ENCODE measurements at regions not wholly inside any gene's neighbourhood (a gene's known extent, or its start where the extent isn't known, plus 50 kb on each side); places are given as distances from the start of the nearest gene placed in this dataset.
"Not testable (repeated sequence)": the region's sequence is repeated elsewhere in the genome, so short reads cannot be mapped to it uniquely, and the experiment has no call there.

- DNase-seq = no peak
Observed at GRCh38 chr3:103203441-103203840, 768.6 kb downstream of the ZPLD1 start.

DNA sequence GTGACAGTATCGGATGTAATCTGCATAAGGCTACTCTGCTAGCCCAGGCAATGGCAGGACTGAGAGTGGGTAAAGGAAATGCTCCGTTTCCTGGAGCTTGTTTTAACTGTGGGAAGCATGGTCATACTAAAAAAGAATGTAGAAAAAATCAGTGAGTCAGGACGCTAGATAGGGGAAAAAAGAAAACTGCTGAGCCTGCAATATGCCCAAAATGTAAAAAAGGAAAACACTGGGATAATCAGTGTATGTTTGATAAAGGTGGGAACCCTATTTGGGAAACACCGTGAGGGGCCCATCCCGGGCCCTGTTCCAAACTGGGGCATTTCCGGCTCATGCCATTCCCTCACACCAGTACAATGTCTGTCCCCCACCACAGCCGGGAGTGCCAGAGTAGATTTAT lies 775.8 kb downstream of the ZPLD1 start:
- no peak for DNase-seq

DNA sequence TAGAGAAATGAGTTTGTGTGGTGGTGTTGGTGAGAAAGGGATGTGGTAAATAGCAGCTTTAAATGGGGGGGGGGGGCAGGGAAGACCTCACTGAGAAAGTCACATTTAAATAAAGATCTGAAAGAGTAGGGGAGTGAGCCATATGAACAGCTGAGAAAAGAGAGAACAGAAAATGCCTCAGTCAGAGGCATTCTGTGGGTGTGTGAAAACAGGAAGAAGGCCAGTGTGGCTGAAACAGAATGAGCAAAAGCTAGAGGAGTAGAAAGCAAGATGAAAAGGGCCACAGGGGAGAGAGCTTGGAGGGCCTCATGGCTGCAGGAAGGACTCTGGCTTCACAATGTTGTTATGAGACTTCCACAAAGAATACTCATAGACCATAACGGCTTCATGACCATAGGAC lies 783.3 kb downstream of the ZPLD1 start:
- no peak for DNase-seq

DNA sequence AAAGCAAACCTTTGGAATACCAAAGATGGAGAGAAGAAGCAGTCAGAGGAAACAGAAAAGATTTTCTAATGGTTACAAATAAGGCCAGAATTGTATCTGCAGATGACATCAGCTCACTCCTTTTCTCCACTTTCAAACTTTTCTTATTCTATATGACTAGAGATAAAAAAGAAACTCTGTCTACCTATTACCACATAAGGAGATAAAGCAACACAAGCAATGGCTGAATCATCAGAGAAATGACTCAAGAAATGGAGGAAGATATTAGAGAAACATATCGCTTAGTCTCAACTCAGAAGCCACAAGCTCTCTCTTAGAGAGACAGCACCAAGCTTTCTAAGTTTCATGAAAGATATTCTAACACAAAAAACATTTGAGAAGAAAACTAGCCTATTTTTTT lies 784.0 kb downstream of the ZPLD1 start:
- DNase-seq = no peak

DNA sequence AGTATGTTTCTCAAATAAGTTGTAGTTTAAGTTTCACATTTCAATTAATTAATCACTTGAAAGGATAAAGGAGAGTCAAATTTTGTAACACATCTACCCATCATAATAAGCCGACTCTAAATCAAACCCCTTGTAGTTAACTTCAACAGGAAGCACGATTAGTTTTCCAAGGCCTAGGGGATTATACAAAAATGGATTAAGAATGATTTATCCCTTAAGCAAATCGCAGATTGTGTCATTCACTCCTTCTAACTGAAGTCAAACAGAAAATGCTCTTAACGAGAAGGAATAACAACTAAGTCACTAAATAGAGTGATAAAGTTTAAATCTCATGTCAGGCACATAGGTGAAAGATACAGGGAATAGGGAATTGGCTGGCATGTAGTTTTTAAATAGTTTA lies 792.8 kb downstream of the ZPLD1 start:
- DNase-seq = no peak

GRCh38 chr3:103247459-103247858 lies 812.6 kb downstream of the ZPLD1 start:
- no peak for DNase-seq

GRCh38 chr3:103254827-103255226 lies 820.0 kb downstream of the ZPLD1 start:
- DNase-seq = not testable (repeated sequence)

GRCh38 chr3:103269287-103269686 lies 834.5 kb downstream of the ZPLD1 start:
- no peak for DNase-seq

DNA sequence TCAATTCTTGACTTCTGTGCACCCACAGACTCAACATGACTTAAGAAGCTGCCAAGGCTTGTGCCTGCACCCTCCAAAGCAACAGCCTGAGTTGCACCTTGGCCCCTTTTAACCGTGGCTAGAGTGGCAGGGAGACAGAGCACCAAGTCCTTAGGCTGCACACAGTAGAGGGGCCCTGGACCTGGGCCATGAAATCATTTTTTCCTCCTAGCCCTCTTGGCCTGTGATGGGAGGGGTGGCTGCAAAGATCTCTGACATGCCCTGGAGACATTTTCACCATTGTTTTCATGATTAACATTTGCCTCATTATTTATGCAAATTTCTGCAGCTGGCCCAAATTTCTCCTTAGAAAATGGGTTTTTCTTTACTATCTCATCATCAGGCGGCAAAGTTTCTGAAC lies 836.8 kb downstream of the ZPLD1 start:
- DNase-seq = no peak

- DNase-seq = no peak
Observed at GRCh38 chr3:103295974-103296570, 861.3 kb downstream of the ZPLD1 start.

- DNase-seq = not testable (repeated sequence)
Observed at GRCh38 chr3:103297502-103297901, 862.7 kb downstream of the ZPLD1 start.

GRCh38 chr3:103306104-103306503 lies 871.3 kb downstream of the ZPLD1 start:
- no peak for DNase-seq

GRCh38 chr3:103308921-103309320 lies 874.1 kb downstream of the ZPLD1 start:
- DNase-seq = no peak

DNA sequence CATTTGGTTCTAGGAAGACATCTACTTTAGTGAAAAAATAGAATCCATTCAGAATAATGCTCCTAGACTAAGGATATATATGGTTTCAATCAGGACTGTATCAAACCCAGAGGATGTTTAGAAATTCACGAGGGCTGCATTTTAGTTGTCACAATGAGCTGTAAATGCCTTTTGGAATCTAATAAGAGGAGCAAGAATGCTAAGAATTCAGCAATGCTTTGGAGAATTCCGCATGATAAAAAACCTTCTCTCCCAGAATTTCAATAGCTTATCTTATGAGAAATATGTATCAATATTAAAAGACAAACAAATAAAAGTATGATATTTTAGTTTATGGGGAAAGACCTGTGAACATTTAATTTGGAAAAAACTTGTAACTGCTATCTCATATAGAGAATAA lies 885.1 kb downstream of the ZPLD1 start:
- no peak for DNase-seq

DNA sequence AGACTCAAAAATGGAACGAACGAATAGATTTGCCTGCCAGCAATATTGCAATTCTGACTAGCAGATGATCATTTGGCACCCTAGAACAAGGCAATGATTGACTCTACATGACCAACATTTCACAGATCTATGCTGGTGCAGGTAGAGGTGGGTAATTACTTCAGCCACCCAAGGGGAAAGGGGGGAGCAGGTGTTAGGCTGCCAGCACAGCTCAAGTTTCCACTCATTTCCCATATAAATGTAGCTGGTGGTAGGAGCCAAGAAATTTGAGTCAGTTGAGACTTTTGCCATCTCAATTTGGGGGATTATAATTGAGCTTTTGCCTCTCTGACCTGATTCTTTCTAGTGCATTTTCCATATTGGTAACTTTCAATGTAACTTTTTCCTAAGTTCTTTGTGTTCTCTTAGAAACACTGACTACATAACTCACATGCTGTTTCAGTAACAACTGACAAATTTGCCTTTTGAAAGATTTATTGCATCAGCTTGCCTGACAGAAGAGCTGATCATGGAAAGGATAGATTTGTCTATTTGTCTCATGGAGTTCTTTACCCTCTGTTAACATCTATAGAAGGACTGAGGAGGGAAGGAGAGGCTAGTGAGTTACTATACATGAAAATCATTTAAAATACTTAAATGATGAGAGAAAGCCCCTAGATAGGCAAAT lies 902.5 kb downstream of the ZPLD1 start:
- no peak for DNase-seq

- DNase-seq = no peak
Observed at GRCh38 chr3:103341078-103341606, 906.3 kb downstream of the ZPLD1 start.

- DNase-seq = no peak
Observed at GRCh38 chr3:103342205-103342731, 907.5 kb downstream of the ZPLD1 start.

DNA sequence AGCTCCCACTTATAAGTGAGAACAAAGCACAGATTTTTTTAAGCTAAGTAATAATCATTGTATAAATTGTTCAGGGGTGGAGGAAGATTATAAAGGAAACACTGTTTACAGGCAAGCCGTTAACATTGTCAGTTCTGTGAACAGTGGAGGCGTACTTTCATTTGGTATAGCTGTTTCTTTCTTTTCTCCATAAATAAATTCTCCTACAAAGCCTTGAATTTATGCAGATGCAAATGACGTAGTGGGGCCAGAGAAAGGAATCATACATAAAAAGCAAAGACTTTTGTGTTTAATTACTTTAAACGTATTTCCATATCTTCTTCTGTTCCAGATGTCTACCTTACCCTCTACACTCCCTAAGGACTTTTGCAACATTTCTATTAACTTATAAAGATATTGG lies 914.9 kb downstream of the ZPLD1 start:
- DNase-seq = no peak

DNA sequence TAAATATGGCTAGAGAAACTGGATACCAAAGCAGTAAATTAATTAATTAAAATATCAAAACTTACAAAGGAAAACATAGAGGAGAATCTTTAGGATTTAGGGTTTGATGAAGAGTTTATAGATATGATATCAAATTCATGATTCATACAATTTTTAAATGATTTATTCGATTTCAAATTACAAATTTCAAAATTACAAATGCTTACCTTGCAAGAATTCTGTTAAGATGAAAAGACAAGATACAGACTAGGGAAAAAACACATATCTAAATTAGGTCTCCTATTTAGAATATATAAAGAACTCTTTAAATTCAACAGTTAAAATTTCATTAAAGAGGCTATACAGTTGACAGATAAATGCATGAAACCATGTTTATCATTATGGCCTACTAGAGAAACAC lies 930.7 kb downstream of the ZPLD1 start:
- DNase-seq = no peak

DNA sequence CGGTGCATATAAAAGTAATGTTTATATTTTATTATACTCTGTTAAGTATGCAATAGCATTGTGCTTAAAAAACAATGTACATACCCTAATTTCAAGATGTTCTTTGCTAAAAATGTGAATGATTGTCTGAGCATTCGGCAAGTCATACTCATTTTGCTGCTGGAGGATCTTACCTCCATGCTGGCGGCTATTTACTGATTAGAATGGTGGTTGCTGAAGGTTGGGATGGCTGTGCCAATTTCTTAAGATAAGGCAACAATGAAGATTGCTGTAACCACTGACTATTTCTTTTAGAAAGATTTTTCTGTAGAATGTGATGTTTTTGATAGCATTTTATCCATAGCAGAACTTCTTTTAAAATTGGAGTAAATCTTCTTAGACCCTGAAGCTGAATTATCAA lies 932.7 kb downstream of the ZPLD1 start:
- no peak for DNase-seq

DNA sequence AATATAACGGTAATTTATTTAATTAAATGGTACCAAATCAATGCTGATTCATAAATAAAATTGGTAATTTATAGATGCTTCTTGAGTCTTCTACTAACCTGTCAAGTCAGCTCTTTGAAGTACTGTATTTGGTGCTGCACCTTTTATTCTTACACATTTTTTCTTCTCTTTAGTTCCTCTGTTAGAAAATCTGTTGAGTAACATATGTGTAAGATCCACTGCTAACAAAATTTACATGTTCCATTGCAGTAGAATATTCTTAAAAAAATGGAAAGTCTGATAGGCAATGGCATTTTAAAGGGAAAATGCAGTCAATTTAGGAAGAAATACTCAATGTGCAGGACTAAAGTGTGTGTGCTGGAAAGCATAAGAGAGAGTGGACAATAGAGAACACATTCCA lies 936.6 kb downstream of the ZPLD1 start:
- no peak for DNase-seq

GRCh38 chr3:103372031-103372430 lies 937.2 kb downstream of the ZPLD1 start:
- DNase-seq = no peak

- no peak for DNase-seq
Observed at GRCh38 chr3:103380391-103380790, 945.6 kb downstream of the ZPLD1 start.

- no peak for DNase-seq
Observed at GRCh38 chr3:103381296-103382079, 946.7 kb downstream of the ZPLD1 start.
